Testis (tissue), 2 donors: ENCODE measurements at regions not wholly inside any gene's neighbourhood (a gene's known extent, or its start where the extent isn't known, plus 50 kb on each side); places are given as distances from the start of the nearest gene placed in this dataset.

Experiments
- DNase-seq: peaks from one replicate; pipeline ENCODE4 v3.0.0-alpha.2; 2019
- H3K27ac ChIP-seq, 2 donors: fragments of 200-600 bp; sonication (generic); one replicate each; pipeline ENCODE4 v1.5.1; 2019
- H3K27me3 ChIP-seq: fragments of 200-600 bp; sonication (generic); one replicate; pipeline ENCODE4 v1.5.1; 2019
- H3K36me3 ChIP-seq: fragments of 200-600 bp; sonication (generic); one replicate; pipeline ENCODE4 v1.5.1; 2017; ENCODE audit warnings: low read depth; ENCODE audit errors: missing control alignments
- H3K4me1 ChIP-seq: fragments of 200-600 bp; sonication (generic); one replicate; pipeline ENCODE4 v1.5.1; 2019
- H3K4me3 ChIP-seq, 2 donors: fragments of 200-600 bp; sonication (generic); one replicate each; pipeline ENCODE4 v1.5.1; 2017 to 2019
- H3K9me3 ChIP-seq: fragments of 200-600 bp; sonication (generic); one replicate; pipeline ENCODE4 v1.5.1; 2017
- POLR2A ChIP-seq: fragments of 450-650 bp; IDR thresholded peaks from one replicate; pipeline ENCODE4 v1.6.1; 2017; ENCODE audit warnings: antibody characterized with exemption, mild to moderate bottlenecking, moderate library complexity
- WGBS, 2 donors: methylation state at CpG; one replicate each; pipeline ENCODE4 v1.1.5; 2018; 5-methylcytosine and 5-hydroxymethylcytosine counted together
- intact Hi-C: fragments of 100-400 bp; cut with DNase I; formaldehyde crosslinking; loops from one replicate; pipeline ENCODE4 v1.15.1; 2023; ENCODE audit warnings: low total_unique reads
- TF ChIP-seq, protein P1 (sequence below), 3 experiments: fragments of 450-650 bp in 2 of 3; fragments of 200-600 bp in 1 of 3; sonication (generic) in 1 of 3; IDR thresholded peaks; one replicate each; pipeline ENCODE4 v1.5.1; 2016 to 2019; ENCODE audit warnings: antibody characterized with exemption in 3 of 3, mild to moderate bottlenecking in 2 of 3, moderate library complexity in 1 of 3

DNA sequence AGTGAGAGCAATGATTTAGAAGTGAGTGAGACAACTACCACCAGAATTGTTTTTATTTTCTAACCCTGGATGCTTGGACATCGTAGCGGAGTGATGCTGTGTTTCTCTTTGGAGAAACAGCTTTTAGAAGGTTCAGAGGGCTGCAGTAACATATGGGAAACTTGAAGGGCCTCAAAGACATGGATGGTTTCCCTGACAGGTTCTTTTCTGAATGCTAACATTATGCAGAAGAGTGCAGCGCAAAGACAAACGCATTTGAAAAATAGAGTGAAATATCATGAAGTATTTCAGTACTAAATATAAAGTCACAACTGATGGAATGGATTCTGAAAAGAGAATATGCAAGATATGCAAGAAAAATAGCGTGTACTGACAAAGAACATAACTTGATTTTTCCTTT lies 385.1 kb upstream of the DSEL start:
- no peak for TF ChIP-seq POLR2A
- TF ChIP-seq, protein P1, sequence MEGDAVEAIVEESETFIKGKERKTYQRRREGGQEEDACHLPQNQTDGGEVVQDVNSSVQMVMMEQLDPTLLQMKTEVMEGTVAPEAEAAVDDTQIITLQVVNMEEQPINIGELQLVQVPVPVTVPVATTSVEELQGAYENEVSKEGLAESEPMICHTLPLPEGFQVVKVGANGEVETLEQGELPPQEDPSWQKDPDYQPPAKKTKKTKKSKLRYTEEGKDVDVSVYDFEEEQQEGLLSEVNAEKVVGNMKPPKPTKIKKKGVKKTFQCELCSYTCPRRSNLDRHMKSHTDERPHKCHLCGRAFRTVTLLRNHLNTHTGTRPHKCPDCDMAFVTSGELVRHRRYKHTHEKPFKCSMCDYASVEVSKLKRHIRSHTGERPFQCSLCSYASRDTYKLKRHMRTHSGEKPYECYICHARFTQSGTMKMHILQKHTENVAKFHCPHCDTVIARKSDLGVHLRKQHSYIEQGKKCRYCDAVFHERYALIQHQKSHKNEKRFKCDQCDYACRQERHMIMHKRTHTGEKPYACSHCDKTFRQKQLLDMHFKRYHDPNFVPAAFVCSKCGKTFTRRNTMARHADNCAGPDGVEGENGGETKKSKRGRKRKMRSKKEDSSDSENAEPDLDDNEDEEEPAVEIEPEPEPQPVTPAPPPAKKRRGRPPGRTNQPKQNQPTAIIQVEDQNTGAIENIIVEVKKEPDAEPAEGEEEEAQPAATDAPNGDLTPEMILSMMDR (IDR thresholded peaks at IDR 0.05): no peak
- no peak overlapping the region for H3K27ac ChIP-seq
- no peaks in the 10 kb centered on the region for H3K4me1 ChIP-seq
- whole genome bisulfite sequencing, 2 donors: 87 to 88% methylated on average over 5 of the region's 5 CpGs
- DNase-seq: no peak
- no peaks in the 10 kb centered on the region for H3K36me3 ChIP-seq
- H3K9me3 ChIP-seq: no peaks in the 10 kb centered on the region
- H3K27me3 ChIP-seq: no peaks in the 10 kb centered on the region
- no peak overlapping the region for H3K4me3 ChIP-seq
- intact Hi-C loops: no loop called here

DNA sequence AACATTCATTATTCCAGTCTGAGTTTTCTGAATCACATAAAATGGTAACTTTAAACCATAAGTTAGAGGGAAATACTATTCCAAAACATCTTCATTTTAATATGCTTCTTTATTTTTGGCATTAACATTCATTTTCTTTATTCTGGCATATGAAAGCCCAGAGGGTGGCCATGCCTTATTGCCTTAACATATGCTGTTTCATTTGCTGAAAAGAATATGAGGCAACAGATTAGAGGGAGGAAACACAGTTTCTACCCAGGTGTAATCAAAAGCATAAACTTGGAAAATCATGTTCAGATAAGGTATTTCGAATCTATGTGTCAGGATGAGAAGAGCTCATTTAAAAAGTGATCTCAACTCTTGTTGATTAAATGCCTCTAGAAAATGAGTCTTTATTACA lies 379.9 kb upstream of the DSEL start:
- Histone ChIP-seq H3K27ac (no peak overlapping the region), H3K36me3 (no peaks in the 10 kb centered on the region), H3K4me1 (no peaks in the 10 kb centered on the region), H3K9me3 (no peaks in the 10 kb centered on the region), H3K4me3 (no peak overlapping the region), H3K27me3 (no peaks in the 10 kb centered on the region)
- intact Hi-C loops: no loop called here
- DNase-seq: no peak
- 52 to 55% methylated on average over 1 of the region's 1 CpG for WGBS, 2 donors
- TF ChIP-seq POLR2A: no peak
- TF ChIP-seq, protein P1 (IDR thresholded peaks at IDR 0.05): no peak

DNA sequence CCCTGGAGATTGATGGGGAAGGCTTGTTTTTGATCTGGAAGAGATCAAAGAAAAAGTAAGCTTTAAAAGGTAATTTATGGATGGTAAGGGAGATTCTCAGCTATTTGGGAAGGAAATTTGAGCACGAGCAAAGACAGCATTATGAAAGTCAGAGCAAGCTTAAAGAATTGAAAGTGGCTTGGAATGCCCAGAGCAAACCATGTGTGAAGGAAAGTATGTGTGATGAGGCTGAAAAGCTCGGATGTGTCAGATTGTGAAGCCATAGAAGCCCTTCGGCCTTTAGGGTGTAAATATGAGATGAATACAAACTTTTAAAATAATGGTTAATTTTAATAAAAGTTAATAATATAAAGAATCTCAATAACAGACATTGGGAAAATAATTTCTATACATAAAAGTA lies 377.4 kb upstream of the DSEL start:
- H3K4me1 ChIP-seq: no peaks in the 10 kb centered on the region
- no peak for DNase-seq
- H3K27me3 ChIP-seq: no peaks in the 10 kb centered on the region
- H3K9me3 ChIP-seq: no peaks in the 10 kb centered on the region
- no peaks in the 10 kb centered on the region for H3K36me3 ChIP-seq
- no peak for TF ChIP-seq POLR2A
- TF ChIP-seq, protein P1 (IDR thresholded peaks at IDR 0.05): no peak
- no peak overlapping the region for H3K4me3 ChIP-seq
- 76 to 87% methylated on average over 3 of the region's 3 CpGs for WGBS, 2 donors
- H3K27ac ChIP-seq: no peak overlapping the region
- intact Hi-C loops: no loop called here

DNA sequence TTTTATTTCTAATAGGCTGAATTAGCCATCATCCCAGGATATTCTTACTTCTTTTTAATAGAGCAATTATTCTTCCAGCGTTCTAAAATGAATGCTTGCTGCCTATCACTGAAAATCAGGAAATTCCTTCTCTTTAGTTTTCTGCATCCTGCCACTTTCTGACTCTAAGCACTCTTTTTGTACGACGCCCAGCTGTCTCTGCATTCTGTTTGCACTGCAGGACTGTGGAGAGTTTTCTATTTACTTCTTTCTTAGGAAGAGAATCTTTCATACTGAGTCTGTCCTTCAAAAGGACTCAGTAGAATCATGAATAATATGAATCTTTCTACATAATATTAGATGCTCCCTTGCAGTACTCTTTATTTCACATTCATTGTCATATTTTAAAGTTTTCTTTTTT lies 360.4 kb upstream of the DSEL start:
- Histone ChIP-seq H3K4me3 (no peak overlapping the region), H3K4me1 (no peaks in the 10 kb centered on the region), H3K27ac (no peak overlapping the region), H3K27me3 (no peaks in the 10 kb centered on the region), H3K9me3 (no peaks in the 10 kb centered on the region), H3K36me3 (no peaks in the 10 kb centered on the region)
- WGBS, 2 donors: 51 to 63% methylated on average over 3 of the region's 3 CpGs
- no peak for TF ChIP-seq POLR2A
- intact Hi-C loops: no loop called here
- no peak for DNase-seq

DNA sequence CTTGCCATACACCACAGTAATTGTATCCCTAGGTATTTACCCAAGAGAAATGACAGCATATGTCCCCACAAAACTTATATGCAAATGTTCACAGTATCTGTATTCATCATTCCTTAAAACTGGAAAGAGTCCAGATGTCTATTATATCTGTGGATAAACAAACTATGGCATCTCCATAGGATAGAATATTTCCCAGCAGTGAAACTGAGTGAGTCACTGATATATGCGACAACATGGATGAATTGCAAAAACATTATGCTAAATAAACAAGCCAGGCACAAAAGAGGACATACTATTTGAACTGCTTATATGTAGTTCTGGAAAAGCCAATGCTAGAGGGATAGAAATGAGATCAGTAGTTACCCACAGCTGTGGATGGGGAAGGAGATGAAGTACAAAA lies 359.4 kb upstream of the DSEL start:
- no peaks in the 10 kb centered on the region for H3K27me3 ChIP-seq
- no peaks in the 10 kb centered on the region for H3K9me3 ChIP-seq
- 71 to 88% methylated on average over 1 of the region's 1 CpG for WGBS, 2 donors
- no peak overlapping the region for H3K4me3 ChIP-seq
- H3K4me1 ChIP-seq: no peaks in the 10 kb centered on the region
- intact Hi-C loops: no loop called here
- TF ChIP-seq POLR2A: no peak
- TF ChIP-seq, protein P1 (IDR thresholded peaks at IDR 0.05): no peak
- no peaks in the 10 kb centered on the region for H3K36me3 ChIP-seq
- DNase-seq: no peak
- H3K27ac ChIP-seq: no peak overlapping the region
